H9 (cell line): ENCODE measurements at regions not wholly inside any gene's neighbourhood (a gene's known extent, or its start where the extent isn't known, plus 50 kb on each side); places are given as distances from the start of the nearest gene placed in this dataset.

ENCODE experiments used
- DNase-seq: peaks from one replicate; pipeline ENCODE4 v3.0.0-alpha.2; 2017
- H2AFZ ChIP-seq: one replicate; pipeline ENCODE4 v1.6.1; 2013; ENCODE audit warnings: mild to moderate bottlenecking, low read length, control low read depth, moderate library complexity
- H2AK5ac ChIP-seq: 2 replicates; pipeline ENCODE4 v1.6.1; 2013; ENCODE audit warnings: low read length, control low read depth, mixed read lengths; ENCODE audit not compliant: insufficient read length
- H2BK120ac ChIP-seq: one replicate; pipeline ENCODE4 v1.6.1; 2013; ENCODE audit warnings: low read depth, mild to moderate bottlenecking, low read length, control low read depth, inconsistent platforms; ENCODE audit not compliant: poor library complexity, severe bottlenecking
- H2BK12ac ChIP-seq: 2 replicates; pipeline ENCODE4 v1.6.1; 2013; ENCODE audit warnings: low read length, control low read depth, mixed read lengths, low read depth; ENCODE audit not compliant: insufficient read length
- H2BK15ac ChIP-seq: 2 replicates; pipeline ENCODE4 v1.6.1; 2013; ENCODE audit warnings: low read depth, low read length, control low read depth
- H2BK20ac ChIP-seq: one replicate; pipeline ENCODE4 v1.6.1; 2013; ENCODE audit warnings: low read depth, mild to moderate bottlenecking, low read length, control low read depth, inconsistent platforms; ENCODE audit not compliant: poor library complexity, severe bottlenecking
- H2BK5ac ChIP-seq: 2 replicates; pipeline ENCODE4 v1.6.1; 2013; ENCODE audit warnings: low read length, control low read depth, mixed read lengths; ENCODE audit not compliant: insufficient read length
- H3K14ac ChIP-seq: 2 replicates; pipeline ENCODE4 v1.6.1; 2013; ENCODE audit warnings: low read length, control low read depth; ENCODE audit not compliant: insufficient read depth
- H3K18ac ChIP-seq: 2 replicates; pipeline ENCODE4 v1.6.1; 2013; ENCODE audit warnings: low read depth, mild to moderate bottlenecking, mixed read lengths, low read length, control low read depth; ENCODE audit not compliant: insufficient read length
- H3K23ac ChIP-seq: 2 replicates; pipeline ENCODE4 v1.6.1; 2013; ENCODE audit warnings: low read length, control low read depth, mixed read lengths, low read depth; ENCODE audit not compliant: insufficient read length
- H3K23me2 ChIP-seq: 2 replicates; pipeline ENCODE4 v1.6.1; 2013; ENCODE audit warnings: low read depth, mild to moderate bottlenecking, mixed read lengths, low read length, control low read depth; ENCODE audit not compliant: insufficient read length, poor library complexity, severe bottlenecking
- H3K27ac ChIP-seq: 2 replicates; pipeline ENCODE4 v1.5.1; 2013; ENCODE audit warnings: low read length, control low read depth, mixed read lengths, low read depth; ENCODE audit not compliant: insufficient read length
- H3K27me3 ChIP-seq: 2 replicates; pipeline ENCODE4 v1.6.1; 2013; ENCODE audit warnings: low read length, control low read depth, inconsistent platforms; ENCODE audit not compliant: insufficient read depth
- H3K4ac ChIP-seq: 2 replicates; pipeline ENCODE4 v1.6.1; 2013; ENCODE audit warnings: low read depth, mild to moderate bottlenecking, control low read depth, inconsistent platforms, low read length, moderate library complexity
- H3K4me1 ChIP-seq: 2 replicates; pipeline ENCODE4 v1.6.1; 2013; ENCODE audit warnings: low read length, control low read depth, inconsistent platforms; ENCODE audit not compliant: insufficient read depth
- H3K4me2 ChIP-seq: 2 replicates; pipeline ENCODE4 v1.6.1; 2013; ENCODE audit warnings: low read length, control low read depth, mixed read lengths; ENCODE audit not compliant: insufficient read length, insufficient read depth
- H3K56ac ChIP-seq: 2 replicates; pipeline ENCODE4 v1.6.1; 2013; ENCODE audit warnings: low read depth, mild to moderate bottlenecking, mixed read lengths, low read length, control low read depth; ENCODE audit not compliant: insufficient read length
- H3K79me1 ChIP-seq: 2 replicates; pipeline ENCODE4 v1.6.1; 2013; ENCODE audit warnings: low read depth, mild to moderate bottlenecking, moderate library complexity, low read length, control low read depth, inconsistent platforms; ENCODE audit not compliant: insufficient read depth, poor library complexity, severe bottlenecking
- H3K79me2 ChIP-seq: 2 replicates; pipeline ENCODE4 v1.6.1; 2013; ENCODE audit warnings: low read length, control low read depth, inconsistent platforms; ENCODE audit not compliant: insufficient read depth
- H3K9ac ChIP-seq: 2 replicates; pipeline ENCODE4 v1.6.1; 2013; ENCODE audit warnings: low read length, control low read depth, mixed read lengths; ENCODE audit not compliant: insufficient read length; ENCODE audit errors: extremely low read depth
- H3K9me3 ChIP-seq: one replicate; pipeline ENCODE4 v1.6.1; 2013; ENCODE audit warnings: low read depth, low read length, inconsistent platforms; ENCODE audit not compliant: control insufficient read depth
- H3T11ph ChIP-seq: one replicate; pipeline ENCODE4 v1.6.1; 2013; ENCODE audit warnings: mild to moderate bottlenecking, low read length, control low read depth, inconsistent platforms
- H4K20me1 ChIP-seq: one replicate; pipeline ENCODE4 v1.6.1; 2013; ENCODE audit not compliant: control insufficient read depth, insufficient read length, insufficient read depth
- H4K5ac ChIP-seq: 2 replicates; pipeline ENCODE4 v1.6.1; 2013; ENCODE audit warnings: low read depth, mild to moderate bottlenecking, mixed read lengths, low read length, control low read depth; ENCODE audit not compliant: insufficient read length
- H4K8ac ChIP-seq: replicated peaks from 2 replicates; pipeline ENCODE4 v1.6.1; 2013; ENCODE audit warnings: low read length, control low read depth, mixed read lengths, low read depth; ENCODE audit not compliant: insufficient read length
- H4K91ac ChIP-seq: 2 replicates; pipeline ENCODE4 v1.6.1; 2013; ENCODE audit warnings: low read depth, mild to moderate bottlenecking, moderate library complexity, mixed read lengths, low read length, control low read depth; ENCODE audit not compliant: insufficient read length
- H3K27ac Mint-ChIP-seq, 3 experiments: 2 replicates in 2 of 3; 3 replicates in 1 of 3; pipeline ENCODE4 v1.8.0; 2020 to 2021; ENCODE audit warnings: mixed read lengths in 3 of 3, mild to moderate bottlenecking in 1 of 3, moderate library complexity in 1 of 3
- H3K27me3 Mint-ChIP-seq: 2 replicates; pipeline ENCODE4 v1.8.0; 2021; ENCODE audit warnings: low read depth, mild to moderate bottlenecking, moderate library complexity, mixed read lengths
- H3K36me3 Mint-ChIP-seq, 3 experiments: 2 replicates in 2 of 3; 3 replicates in 1 of 3; pipeline ENCODE4 v1.8.0; 2020 to 2021; ENCODE audit warnings: low read depth in 3 of 3, mixed read lengths in 3 of 3; ENCODE audit not compliant: insufficient read depth in 1 of 3
- H3K4me1 Mint-ChIP-seq, 2 experiments: 2 replicates each; pipeline ENCODE4 v1.8.0; 2020; ENCODE audit warnings: mixed read lengths in 2 of 2
- H3K4me3 Mint-ChIP-seq, 2 experiments: 2 replicates in 1 of 2; 3 replicates in 1 of 2; pipeline ENCODE4 v1.8.0; 2020 to 2021; ENCODE audit warnings: mild to moderate bottlenecking in 2 of 2, mixed read lengths in 2 of 2, moderate library complexity in 1 of 2
- H3K9me3 Mint-ChIP-seq, 2 experiments: 2 replicates in 1 of 2; 3 replicates in 1 of 2; pipeline ENCODE4 v1.8.0; 2020; ENCODE audit warnings: mild to moderate bottlenecking in 2 of 2, mixed read lengths in 2 of 2, moderate library complexity in 1 of 2
- CTCF ChIP-seq: fragments of 200-600 bp; sonication (generic); conservative IDR thresholded peaks from 3 replicates; pipeline ENCODE4 v1.8.0; 2021; ENCODE audit warnings: antibody characterized with exemption, mild to moderate bottlenecking
- WGBS: extraction: QIAGEN DNeasy Blood & Tissue Kit; methylation state at CpG from one replicate; pipeline ENCODE4 v1.1.7; 2013; ENCODE audit warnings: missing lambda C conversion rate, low lambda C conversion rate, mixed read lengths; ENCODE audit not compliant: insufficient read length; ENCODE audit errors: extremely low coverage; 5-methylcytosine and 5-hydroxymethylcytosine counted together

GRCh38 chr5:57947181-57947580 lies 464.6 kb upstream of the ACTBL2 start:
- H2BK20ac ChIP-seq = no peak overlapping the region

More at GRCh38 chr5:57947181-57947580, 464.6 kb upstream of the ACTBL2 start:
- no peaks in the 10 kb centered on the region for H3K27me3 Mint-ChIP-seq
- Histone ChIP-seq H3K14ac (no peak overlapping the region), H3K9ac (no peak overlapping the region), H3K23me2 (no peaks in the 10 kb centered on the region), H2BK15ac (no peak overlapping the region), H3K23ac (no peak overlapping the region), H3K4me1 (peaks cover 4% of the 10 kb centered on the region), H3K27me3 (no peaks in the 10 kb centered on the region), H2BK120ac (no peak overlapping the region), H4K91ac (no peak overlapping the region), H2AK5ac (no peak overlapping the region), H2BK12ac (no peak overlapping the region), H4K5ac (no peak overlapping the region), H2AFZ (no peak overlapping the region), H3K9me3 (no peaks in the 10 kb centered on the region), H3K79me2 (no peaks in the 10 kb centered on the region), H4K20me1 (no peaks in the 10 kb centered on the region), H3K27ac (no peak overlapping the region), H3K79me1 (no peaks in the 10 kb centered on the region), H3K4ac (no peak overlapping the region), H3K18ac (no peak overlapping the region), H3K4me2 (no peak overlapping the region), H2BK5ac (no peak overlapping the region), H3T11ph (no peak overlapping the region), H4K8ac (no peak overlapping the region), H3K56ac (no peak overlapping the region)
- no peak overlapping the region for H3K27ac Mint-ChIP-seq
- peaks cover 9 to 10% of the 10 kb centered on the region in 2 experiments; a peak in 3 of 4 replicates for H3K4me1 Mint-ChIP-seq
- no peak for TF ChIP-seq CTCF
- no peak for DNase-seq
- peaks cover 0 to 4% of the 10 kb centered on the region in 2 experiments; a peak in 3 of 5 replicates for H3K9me3 Mint-ChIP-seq
- peaks cover 0 to 2% (median 2%) of the 10 kb centered on the region in 3 experiments; a peak in 2 of 7 replicates for H3K36me3 Mint-ChIP-seq
- 100% methylated on average over 1 of the region's 5 CpGs for WGBS
- no peak overlapping the region for H3K4me3 Mint-ChIP-seq
